ENCODE measurements at regions not wholly inside any gene's neighbourhood (a gene's known extent, or its start where the extent isn't known, plus 50 kb on each side); places are given as distances from the start of the nearest gene placed in this dataset.

- no peak for DNase-seq
Observed at GRCh38 chrX:13099121-13099520, 54.7 kb upstream of the FAM9C start.

GRCh38 chrX:13096728-13097127 lies 52.3 kb upstream of the FAM9C start:
- no peak for DNase-seq

GRCh38 chrX:13094828-13095341 lies 50.5 kb upstream of the FAM9C start:
- no peak for DNase-seq

- DNase-seq, result no peak
Observed at GRCh38 chrX:13094374-13094773, 50.0 kb upstream of the FAM9C start.

Measured in NCI-H526 (cell line).